ENCODE measurements at regions not wholly inside any gene's neighbourhood (a gene's known extent, or its start where the extent isn't known, plus 50 kb on each side); places are given as distances from the start of the nearest gene placed in this dataset.

DNA sequence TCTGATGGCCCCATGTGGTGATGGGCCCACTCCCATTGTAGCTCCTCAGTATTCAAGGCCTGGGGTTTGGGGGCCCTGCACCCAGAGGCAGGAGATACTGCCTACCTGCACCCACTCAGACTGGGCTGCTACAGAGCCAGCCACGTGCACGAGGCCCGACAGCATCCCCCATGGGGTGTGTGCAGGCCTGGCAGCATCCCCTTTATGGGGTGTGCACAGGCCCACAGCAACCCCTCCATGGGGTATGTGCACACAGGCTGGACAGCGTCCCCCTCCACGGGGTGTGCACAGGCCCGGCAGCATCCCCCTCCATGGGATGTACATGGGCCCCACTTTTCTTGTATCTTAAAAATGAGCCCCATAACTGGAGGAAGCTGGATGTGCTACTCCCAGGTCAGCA lies 156.0 kb downstream of the RBFOX3 start:
- TF ChIP-seq, protein P1, sequence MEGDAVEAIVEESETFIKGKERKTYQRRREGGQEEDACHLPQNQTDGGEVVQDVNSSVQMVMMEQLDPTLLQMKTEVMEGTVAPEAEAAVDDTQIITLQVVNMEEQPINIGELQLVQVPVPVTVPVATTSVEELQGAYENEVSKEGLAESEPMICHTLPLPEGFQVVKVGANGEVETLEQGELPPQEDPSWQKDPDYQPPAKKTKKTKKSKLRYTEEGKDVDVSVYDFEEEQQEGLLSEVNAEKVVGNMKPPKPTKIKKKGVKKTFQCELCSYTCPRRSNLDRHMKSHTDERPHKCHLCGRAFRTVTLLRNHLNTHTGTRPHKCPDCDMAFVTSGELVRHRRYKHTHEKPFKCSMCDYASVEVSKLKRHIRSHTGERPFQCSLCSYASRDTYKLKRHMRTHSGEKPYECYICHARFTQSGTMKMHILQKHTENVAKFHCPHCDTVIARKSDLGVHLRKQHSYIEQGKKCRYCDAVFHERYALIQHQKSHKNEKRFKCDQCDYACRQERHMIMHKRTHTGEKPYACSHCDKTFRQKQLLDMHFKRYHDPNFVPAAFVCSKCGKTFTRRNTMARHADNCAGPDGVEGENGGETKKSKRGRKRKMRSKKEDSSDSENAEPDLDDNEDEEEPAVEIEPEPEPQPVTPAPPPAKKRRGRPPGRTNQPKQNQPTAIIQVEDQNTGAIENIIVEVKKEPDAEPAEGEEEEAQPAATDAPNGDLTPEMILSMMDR (IDR thresholded peaks at IDR 0.05; ENCODE audit: control insufficient read depth, insufficient read depth, low read depth, low read length, missing control alignments), result no peak
- no peak for DNase-seq (ENCODE audit: low read depth)
- H3K4me3 ChIP-seq (ENCODE audit: control insufficient read depth, low read depth, low read length), result no peak overlapping the region

DNA sequence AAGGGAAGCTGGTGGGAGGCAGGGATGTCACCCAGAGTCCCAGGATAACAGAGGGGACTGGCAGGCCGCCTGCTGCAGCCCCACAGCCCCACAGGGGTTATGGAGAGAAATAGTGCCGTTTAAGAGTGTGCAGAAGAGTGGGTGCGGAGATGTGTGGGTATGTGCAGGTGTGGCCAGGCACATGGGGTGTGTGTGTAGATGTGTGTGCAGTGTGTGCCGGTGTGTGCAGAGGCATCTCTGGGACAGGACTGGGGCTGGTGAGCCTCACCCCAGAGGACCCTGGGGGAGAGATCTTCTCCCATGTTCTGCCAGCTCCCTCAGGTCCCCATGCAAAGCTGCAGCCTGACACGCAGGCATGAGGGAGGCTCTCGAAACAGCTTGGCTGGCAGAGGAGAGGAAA lies 157.4 kb downstream of the RBFOX3 start:
- H3K4me3 ChIP-seq (ENCODE audit: control insufficient read depth, low read depth, low read length), result no peak overlapping the region
- TF ChIP-seq, protein P1 (IDR thresholded peaks at IDR 0.05; ENCODE audit: control insufficient read depth, insufficient read depth, low read depth, low read length, missing control alignments), result no peak
- no peak for DNase-seq (ENCODE audit: low read depth)

GRCh38 chr17:79452706-79453105 lies 158.1 kb downstream of the RBFOX3 start:
- no peak for DNase-seq (ENCODE audit: low read depth)
- H3K4me3 ChIP-seq (ENCODE audit: control insufficient read depth, low read depth, low read length), result no peak overlapping the region
- TF ChIP-seq, protein P1 (IDR thresholded peaks at IDR 0.05; ENCODE audit: control insufficient read depth, insufficient read depth, low read depth, low read length, missing control alignments), result no peak

DNA sequence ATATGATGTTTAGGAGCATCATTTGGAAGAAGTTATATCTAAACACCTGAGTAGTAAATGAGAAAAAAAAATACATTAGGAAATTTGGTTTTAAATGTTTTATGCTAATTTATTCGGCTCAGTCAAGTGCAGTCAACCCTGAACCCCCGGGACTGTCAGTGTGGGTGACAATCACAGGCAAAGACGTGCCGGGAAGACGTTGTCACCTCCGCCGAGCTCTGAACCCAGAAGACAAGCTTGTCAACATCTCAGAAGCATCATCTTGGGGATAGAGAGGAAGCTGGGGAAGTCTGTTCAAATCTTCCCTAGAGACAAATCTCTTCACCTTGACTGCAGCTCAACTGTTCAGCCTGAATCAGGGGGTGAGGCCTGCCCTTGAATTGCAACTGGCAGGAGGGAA lies 159.7 kb downstream of the RBFOX3 start:
- DNase-seq (ENCODE audit: low read depth), result no peak
- no peak overlapping the region for H3K4me3 ChIP-seq (ENCODE audit: control insufficient read depth, low read depth, low read length)
- TF ChIP-seq, protein P1 (IDR thresholded peaks at IDR 0.05; ENCODE audit: control insufficient read depth, insufficient read depth, low read depth, low read length, missing control alignments), result no peak

DNA sequence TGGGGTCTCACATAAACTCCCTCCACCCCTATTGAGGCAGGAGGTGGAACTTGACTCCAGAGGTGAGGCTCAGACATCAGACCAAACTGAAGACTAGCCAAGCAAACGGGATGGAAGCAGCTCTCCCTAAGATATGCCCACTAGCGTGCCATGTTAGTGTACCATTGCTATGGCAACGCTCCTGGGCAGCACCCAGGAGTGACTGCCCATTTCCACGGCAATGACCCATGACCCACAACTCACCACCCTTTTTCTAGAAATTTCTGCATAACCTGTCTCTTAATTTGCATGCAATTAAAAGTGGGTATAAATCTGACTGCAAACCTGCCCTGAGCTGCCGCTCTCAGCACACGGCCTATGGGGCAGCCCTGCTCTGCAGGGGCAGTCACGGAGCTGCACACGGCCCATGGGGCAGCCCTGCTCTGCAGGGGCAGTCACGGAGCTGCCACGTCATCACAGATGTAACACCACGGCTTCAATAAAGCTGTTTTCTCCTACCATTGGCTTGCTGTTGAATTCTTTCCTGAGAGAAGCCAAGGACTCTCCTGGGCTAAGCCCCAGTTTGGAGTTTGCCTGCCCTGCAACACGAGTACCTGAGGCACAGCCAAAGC lies 164.3 kb downstream of the RBFOX3 start:
- H3K4me3 ChIP-seq (ENCODE audit: control insufficient read depth, low read depth, low read length), result no peak overlapping the region
- TF ChIP-seq, protein P1 (IDR thresholded peaks at IDR 0.05; ENCODE audit: control insufficient read depth, insufficient read depth, low read depth, low read length, missing control alignments), result no peak
- DNase-seq (ENCODE audit: low read depth), result no peak

DNA sequence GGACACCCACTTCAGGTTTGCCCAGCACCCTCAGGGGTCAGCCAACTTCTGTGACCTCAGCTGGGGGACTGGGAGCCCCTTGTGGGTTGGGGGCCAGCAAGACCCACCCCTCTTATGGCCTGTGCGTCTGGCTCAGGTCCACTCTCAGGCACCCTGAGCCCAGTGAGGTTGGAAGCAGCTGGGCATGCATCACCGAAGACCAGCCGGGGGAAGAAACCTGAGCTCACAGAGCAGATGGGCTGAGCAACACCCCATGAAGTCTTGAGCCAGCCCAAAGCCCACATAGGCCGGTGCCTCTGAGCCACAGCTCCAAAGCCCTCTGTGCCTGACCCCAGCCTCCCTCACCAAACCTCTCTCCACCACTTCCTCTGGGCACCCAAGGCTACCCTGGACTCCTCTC lies 166.7 kb downstream of the RBFOX3 start:
- no peak for DNase-seq (ENCODE audit: low read depth)
- no peak overlapping the region for H3K4me3 ChIP-seq (ENCODE audit: control insufficient read depth, low read depth, low read length)
- TF ChIP-seq, protein P1 (IDR thresholded peaks at IDR 0.05; ENCODE audit: control insufficient read depth, insufficient read depth, low read depth, low read length, missing control alignments), result no peak

GRCh38 chr17:79443026-79443425 lies 167.8 kb downstream of the RBFOX3 start:
- no peak overlapping the region for H3K4me3 ChIP-seq (ENCODE audit: control insufficient read depth, low read depth, low read length)
- TF ChIP-seq, protein P1 (IDR thresholded peaks at IDR 0.05; ENCODE audit: control insufficient read depth, insufficient read depth, low read depth, low read length, missing control alignments), result no peak
- DNase-seq (ENCODE audit: low read depth), result no peak

Measured in AG09309 (cell line).